ENCODE measurements at regions not wholly inside any gene's neighbourhood (a gene's known extent, or its start where the extent isn't known, plus 50 kb on each side); places are given as distances from the start of the nearest gene placed in this dataset.
A peak's percentile ranks its signal among the peaks of the same experiment; 100 is the strongest.

- H3K4me3 ChIP-seq (ENCODE audit: low read depth, low read length) = no peak overlapping the region
- DNase-seq = no peak
- H3K36me3 ChIP-seq = no peaks in the 10 kb centered on the region
- no peak for TF ChIP-seq CTCF (IDR thresholded peaks at IDR 0.05; ENCODE audit: low read depth, low read length)
- H3K27me3 ChIP-seq (ENCODE audit: insufficient read depth, low read depth, severe bottlenecking) = no peaks in the 10 kb centered on the region
- H3K9me3 ChIP-seq (ENCODE audit: severe bottlenecking) = no peaks in the 10 kb centered on the region
- H3K27ac ChIP-seq = no peak overlapping the region
Measured at GRCh38 chr1:87170931-87171598, 157.6 kb upstream of the LMO4 start.

- no peaks in the 10 kb centered on the region for H3K9me3 ChIP-seq (ENCODE audit: severe bottlenecking)
- no peak overlapping the region for H3K4me3 ChIP-seq (ENCODE audit: low read depth, low read length)
- H3K27me3 ChIP-seq (ENCODE audit: insufficient read depth, low read depth, severe bottlenecking) = no peaks in the 10 kb centered on the region
- no peaks in the 10 kb centered on the region for H3K36me3 ChIP-seq
- no peak for DNase-seq
- H3K27ac ChIP-seq = no peak overlapping the region
- no peak for TF ChIP-seq CTCF (IDR thresholded peaks at IDR 0.05; ENCODE audit: low read depth, low read length)
Measured at GRCh38 chr1:87173231-87173630, 155.4 kb upstream of the LMO4 start.

GRCh38 chr1:87174724-87175245 is 153.9 kb upstream of the LMO4 start:
- no peaks in the 10 kb centered on the region for H3K9me3 ChIP-seq (ENCODE audit: severe bottlenecking)

GRCh38 chr1:87176087-87176486 is 152.6 kb upstream of the LMO4 start:
- H3K4me3 ChIP-seq (ENCODE audit: low read depth, low read length) = no peak overlapping the region
- no peak overlapping the region for H3K27ac ChIP-seq
- H3K36me3 ChIP-seq = no peaks in the 10 kb centered on the region
- H3K27me3 ChIP-seq (ENCODE audit: insufficient read depth, low read depth, severe bottlenecking) = no peaks in the 10 kb centered on the region
- DNase-seq = no peak
- no peak for TF ChIP-seq CTCF (IDR thresholded peaks at IDR 0.05; ENCODE audit: low read depth, low read length)
- H3K9me3 ChIP-seq (ENCODE audit: severe bottlenecking) = no peaks in the 10 kb centered on the region

More at GRCh38 chr1:87174724-87175245, 153.9 kb upstream of the LMO4 start:
- H3K4me3 ChIP-seq (ENCODE audit: low read depth, low read length) = no peak overlapping the region
- DNase-seq = no peak
- TF ChIP-seq CTCF (IDR thresholded peaks at IDR 0.05; ENCODE audit: low read depth, low read length) = no peak
- H3K36me3 ChIP-seq = no peaks in the 10 kb centered on the region
- H3K27me3 ChIP-seq (ENCODE audit: insufficient read depth, low read depth, severe bottlenecking) = no peaks in the 10 kb centered on the region
- H3K27ac ChIP-seq = no peak overlapping the region

GRCh38 chr1:87176514-87176913 is 152.2 kb upstream of the LMO4 start:
- TF ChIP-seq CTCF (IDR thresholded peaks at IDR 0.05; ENCODE audit: low read depth, low read length) = no peak
- no peak for DNase-seq
- Histone ChIP-seq H3K4me3 (ENCODE audit: low read depth, low read length) (no peak overlapping the region), H3K27ac (no peak overlapping the region), H3K9me3 (ENCODE audit: severe bottlenecking) (no peaks in the 10 kb centered on the region), H3K36me3 (no peaks in the 10 kb centered on the region), H3K27me3 (ENCODE audit: insufficient read depth, low read depth, severe bottlenecking) (no peaks in the 10 kb centered on the region)

- no peak for TF ChIP-seq CTCF (IDR thresholded peaks at IDR 0.05; ENCODE audit: low read depth, low read length)
- no peak overlapping the region for H3K27ac ChIP-seq
- H3K4me3 ChIP-seq (ENCODE audit: low read depth, low read length) = peak overlapping the region; percentile 30
- H3K27me3 ChIP-seq (ENCODE audit: insufficient read depth, low read depth, severe bottlenecking) = no peaks in the 10 kb centered on the region
- H3K36me3 ChIP-seq = no peaks in the 10 kb centered on the region
- no peaks in the 10 kb centered on the region for H3K9me3 ChIP-seq (ENCODE audit: severe bottlenecking)
- no peak for DNase-seq
Measured at GRCh38 chr1:87178441-87178840, 150.2 kb upstream of the LMO4 start.
